ENCODE measurements at regions not wholly inside any gene's neighbourhood (a gene's known extent, or its start where the extent isn't known, plus 50 kb on each side); places are given as distances from the start of the nearest gene placed in this dataset.

- ATAC-seq: no peak
- no peak for TF ChIP-seq ARNTL (CRISPR knock-in tag; IDR thresholded peaks at IDR 0.05; ENCODE audit: borderline replicate concordance, low read depth)
- no peak for TF ChIP-seq RARB (CRISPR knock-in tag; IDR thresholded peaks at IDR 0.05)
- no peak for TF ChIP-seq GLIS3 (CRISPR knock-in tag; IDR thresholded peaks at IDR 0.05)
- no peak for TF ChIP-seq ZC3H10 (CRISPR knock-in tag; IDR thresholded peaks at IDR 0.05)
- TF ChIP-seq TOX (CRISPR knock-in tag; IDR thresholded peaks at IDR 0.05; ENCODE audit: borderline replicate concordance): no peak
- TF ChIP-seq ISL1 (CRISPR knock-in tag; IDR thresholded peaks at IDR 0.05): no peak
- TF ChIP-seq ZNF565 (CRISPR knock-in tag; conservative IDR thresholded peaks at IDR 0.05; ENCODE audit: low read depth): no peak
- TF ChIP-seq SNAI2 (CRISPR knock-in tag; IDR thresholded peaks at IDR 0.05): no peak
- TF ChIP-seq BACH2 (CRISPR knock-in tag; IDR thresholded peaks at IDR 0.05; ENCODE audit: borderline replicate concordance): no peak
- TF ChIP-seq CSRNP3 (CRISPR knock-in tag; IDR thresholded peaks at IDR 0.05): no peak
- TF ChIP-seq, protein P1, sequence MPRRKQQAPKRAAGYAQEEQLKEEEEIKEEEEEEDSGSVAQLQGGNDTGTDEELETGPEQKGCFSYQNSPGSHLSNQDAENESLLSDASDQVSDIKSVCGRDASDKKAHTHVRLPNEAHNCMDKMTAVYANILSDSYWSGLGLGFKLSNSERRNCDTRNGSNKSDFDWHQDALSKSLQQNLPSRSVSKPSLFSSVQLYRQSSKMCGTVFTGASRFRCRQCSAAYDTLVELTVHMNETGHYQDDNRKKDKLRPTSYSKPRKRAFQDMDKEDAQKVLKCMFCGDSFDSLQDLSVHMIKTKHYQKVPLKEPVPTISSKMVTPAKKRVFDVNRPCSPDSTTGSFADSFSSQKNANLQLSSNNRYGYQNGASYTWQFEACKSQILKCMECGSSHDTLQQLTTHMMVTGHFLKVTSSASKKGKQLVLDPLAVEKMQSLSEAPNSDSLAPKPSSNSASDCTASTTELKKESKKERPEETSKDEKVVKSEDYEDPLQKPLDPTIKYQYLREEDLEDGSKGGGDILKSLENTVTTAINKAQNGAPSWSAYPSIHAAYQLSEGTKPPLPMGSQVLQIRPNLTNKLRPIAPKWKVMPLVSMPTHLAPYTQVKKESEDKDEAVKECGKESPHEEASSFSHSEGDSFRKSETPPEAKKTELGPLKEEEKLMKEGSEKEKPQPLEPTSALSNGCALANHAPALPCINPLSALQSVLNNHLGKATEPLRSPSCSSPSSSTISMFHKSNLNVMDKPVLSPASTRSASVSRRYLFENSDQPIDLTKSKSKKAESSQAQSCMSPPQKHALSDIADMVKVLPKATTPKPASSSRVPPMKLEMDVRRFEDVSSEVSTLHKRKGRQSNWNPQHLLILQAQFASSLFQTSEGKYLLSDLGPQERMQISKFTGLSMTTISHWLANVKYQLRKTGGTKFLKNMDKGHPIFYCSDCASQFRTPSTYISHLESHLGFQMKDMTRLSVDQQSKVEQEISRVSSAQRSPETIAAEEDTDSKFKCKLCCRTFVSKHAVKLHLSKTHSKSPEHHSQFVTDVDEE (CRISPR knock-in tag; IDR thresholded peaks at IDR 0.05): no peak
- TF ChIP-seq PPARA (CRISPR knock-in tag; IDR thresholded peaks at IDR 0.05; ENCODE audit: borderline replicate concordance): no peak
- TF ChIP-seq CSDC2 (CRISPR knock-in tag; IDR thresholded peaks at IDR 0.05): no peak
- no peak for TF ChIP-seq ESRRG (CRISPR knock-in tag; IDR thresholded peaks at IDR 0.05)
Measured at GRCh38 chr7:106518967-106519366, 142.0 kb downstream of the CCDC71L start.

DNA sequence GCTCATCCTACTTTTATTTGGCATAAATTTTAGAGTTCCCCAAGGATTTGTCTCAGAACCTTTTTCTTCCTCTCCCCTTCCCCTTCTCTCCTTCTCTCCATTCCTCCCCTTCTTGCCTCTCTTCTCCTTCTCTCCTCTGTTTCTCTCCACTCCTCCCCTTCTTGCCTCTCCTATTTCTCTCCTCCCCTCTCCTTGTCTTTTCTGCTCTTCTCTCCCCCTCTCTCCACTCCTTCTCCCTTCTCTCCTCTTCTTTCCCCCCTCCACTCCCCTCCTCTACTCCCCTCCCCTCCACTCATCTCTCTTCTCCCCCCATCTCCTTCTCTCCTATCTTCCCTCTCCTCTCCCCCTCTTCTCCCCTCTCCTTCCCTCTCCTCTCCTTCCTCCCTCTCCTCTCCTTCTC, 142.7 kb downstream of the CCDC71L start:
- ATAC-seq: no peak
- TF ChIP-seq RARB (CRISPR knock-in tag; IDR thresholded peaks at IDR 0.05) (no peak), ZNF565 (CRISPR knock-in tag; conservative IDR thresholded peaks at IDR 0.05; ENCODE audit: low read depth) (no peak), ARNTL (CRISPR knock-in tag; IDR thresholded peaks at IDR 0.05; ENCODE audit: borderline replicate concordance, low read depth) (no peak), ZC3H10 (CRISPR knock-in tag; IDR thresholded peaks at IDR 0.05) (no peak), SNAI2 (CRISPR knock-in tag; IDR thresholded peaks at IDR 0.05) (no peak), ZFP30 (CRISPR knock-in tag; IDR thresholded peaks at IDR 0.05) (no peak), ISL1 (CRISPR knock-in tag; IDR thresholded peaks at IDR 0.05) (no peak)
- TF ChIP-seq, protein P2, sequence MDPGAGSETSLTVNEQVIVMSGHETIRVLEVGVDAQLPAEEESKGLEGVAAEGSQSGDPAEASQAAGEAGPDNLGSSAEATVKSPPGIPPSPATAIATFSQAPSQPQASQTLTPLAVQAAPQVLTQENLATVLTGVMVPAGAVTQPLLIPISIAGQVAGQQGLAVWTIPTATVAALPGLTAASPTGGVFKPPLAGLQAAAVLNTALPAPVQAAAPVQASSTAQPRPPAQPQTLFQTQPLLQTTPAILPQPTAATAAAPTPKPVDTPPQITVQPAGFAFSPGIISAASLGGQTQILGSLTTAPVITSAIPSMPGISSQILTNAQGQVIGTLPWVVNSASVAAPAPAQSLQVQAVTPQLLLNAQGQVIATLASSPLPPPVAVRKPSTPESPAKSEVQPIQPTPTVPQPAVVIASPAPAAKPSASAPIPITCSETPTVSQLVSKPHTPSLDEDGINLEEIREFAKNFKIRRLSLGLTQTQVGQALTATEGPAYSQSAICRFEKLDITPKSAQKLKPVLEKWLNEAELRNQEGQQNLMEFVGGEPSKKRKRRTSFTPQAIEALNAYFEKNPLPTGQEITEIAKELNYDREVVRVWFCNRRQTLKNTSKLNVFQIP (CRISPR knock-in tag; IDR thresholded peaks at IDR 0.05; ENCODE audit: borderline replicate concordance, low read depth): no peak

- no peak for TF ChIP-seq CSRNP3 (CRISPR knock-in tag; IDR thresholded peaks at IDR 0.05)
- no peak for TF ChIP-seq OSR1 (CRISPR knock-in tag; IDR thresholded peaks at IDR 0.05)
- no peak for TF ChIP-seq BACH2 (CRISPR knock-in tag; IDR thresholded peaks at IDR 0.05; ENCODE audit: borderline replicate concordance)
- TF ChIP-seq, protein P1 (CRISPR knock-in tag; IDR thresholded peaks at IDR 0.05): no peak
- TF ChIP-seq, protein P3, sequence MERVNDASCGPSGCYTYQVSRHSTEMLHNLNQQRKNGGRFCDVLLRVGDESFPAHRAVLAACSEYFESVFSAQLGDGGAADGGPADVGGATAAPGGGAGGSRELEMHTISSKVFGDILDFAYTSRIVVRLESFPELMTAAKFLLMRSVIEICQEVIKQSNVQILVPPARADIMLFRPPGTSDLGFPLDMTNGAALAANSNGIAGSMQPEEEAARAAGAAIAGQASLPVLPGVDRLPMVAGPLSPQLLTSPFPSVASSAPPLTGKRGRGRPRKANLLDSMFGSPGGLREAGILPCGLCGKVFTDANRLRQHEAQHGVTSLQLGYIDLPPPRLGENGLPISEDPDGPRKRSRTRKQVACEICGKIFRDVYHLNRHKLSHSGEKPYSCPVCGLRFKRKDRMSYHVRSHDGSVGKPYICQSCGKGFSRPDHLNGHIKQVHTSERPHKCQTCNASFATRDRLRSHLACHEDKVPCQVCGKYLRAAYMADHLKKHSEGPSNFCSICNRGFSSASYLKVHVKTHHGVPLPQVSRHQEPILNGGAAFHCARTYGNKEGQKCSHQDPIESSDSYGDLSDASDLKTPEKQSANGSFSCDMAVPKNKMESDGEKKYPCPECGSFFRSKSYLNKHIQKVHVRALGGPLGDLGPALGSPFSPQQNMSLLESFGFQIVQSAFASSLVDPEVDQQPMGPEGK (CRISPR knock-in tag; IDR thresholded peaks at IDR 0.05; ENCODE audit: borderline replicate concordance): no peak
- TF ChIP-seq TOX (CRISPR knock-in tag; IDR thresholded peaks at IDR 0.05; ENCODE audit: borderline replicate concordance): no peak
- no peak for TF ChIP-seq ISL1 (CRISPR knock-in tag; IDR thresholded peaks at IDR 0.05)
- no peak for TF ChIP-seq ZC3H10 (CRISPR knock-in tag; IDR thresholded peaks at IDR 0.05)
- no peak for TF ChIP-seq RARB (CRISPR knock-in tag; IDR thresholded peaks at IDR 0.05)
- TF ChIP-seq ZNF70 (CRISPR knock-in tag; IDR thresholded peaks at IDR 0.05): no peak
- TF ChIP-seq CREB5 (CRISPR knock-in tag; IDR thresholded peaks at IDR 0.05; ENCODE audit: low read depth): no peak
- TF ChIP-seq ZNF565 (CRISPR knock-in tag; conservative IDR thresholded peaks at IDR 0.05; ENCODE audit: low read depth): no peak
- ATAC-seq: no peak
Measured at GRCh38 chr7:106517508-106517907, 143.4 kb downstream of the CCDC71L start.

Measured in SK-N-SH treated with all-trans-retinoic acid at 6 μM for 48 hours (cell line).